ENCODE measurements at regions not wholly inside any gene's neighbourhood (a gene's known extent, or its start where the extent isn't known, plus 50 kb on each side); places are given as distances from the start of the nearest gene placed in this dataset.

GRCh38 chr11:103624708-103625623, 411.5 kb upstream of the DDI1 start:
- DNase-seq (ENCODE audit: low spot score), result no peak

GRCh38 chr11:103625624-103625965, 410.8 kb upstream of the DDI1 start:
- no peak for DNase-seq (ENCODE audit: low spot score)

- DNase-seq (ENCODE audit: low spot score), result no peak
Observed at GRCh38 chr11:103628121-103628520, 408.3 kb upstream of the DDI1 start.

- DNase-seq (ENCODE audit: low spot score), result no peak
Observed at GRCh38 chr11:103631841-103632240, 404.6 kb upstream of the DDI1 start.

- DNase-seq (ENCODE audit: low spot score), result no peak
Observed at GRCh38 chr11:103633068-103633788, 403.2 kb upstream of the DDI1 start.

- DNase-seq (ENCODE audit: low spot score), result no peak
Observed at GRCh38 chr11:103633819-103634590, 402.4 kb upstream of the DDI1 start.

- DNase-seq (ENCODE audit: low spot score), result no peak
Observed at GRCh38 chr11:103636232-103636631, 400.2 kb upstream of the DDI1 start.

GRCh38 chr11:103637295-103637694, 399.1 kb upstream of the DDI1 start:
- DNase-seq (ENCODE audit: low spot score), result no peak

- no peak for DNase-seq (ENCODE audit: low spot score)
Observed at GRCh38 chr11:103637831-103638230, 398.6 kb upstream of the DDI1 start.

GRCh38 chr11:103644676-103645075, 391.8 kb upstream of the DDI1 start:
- DNase-seq (ENCODE audit: low spot score), result no peak

GRCh38 chr11:103648054-103648453, 388.4 kb upstream of the DDI1 start:
- no peak for DNase-seq (ENCODE audit: low spot score)

GRCh38 chr11:103648670-103649400, 387.6 kb upstream of the DDI1 start:
- DNase-seq (ENCODE audit: low spot score), result no peak

GRCh38 chr11:103649401-103649895, 387.0 kb upstream of the DDI1 start:
- no peak for DNase-seq (ENCODE audit: low spot score)

- DNase-seq (ENCODE audit: low spot score), result no peak
Observed at GRCh38 chr11:103650330-103650729, 386.1 kb upstream of the DDI1 start.

GRCh38 chr11:103651341-103651998, 385.0 kb upstream of the DDI1 start:
- no peak for DNase-seq (ENCODE audit: low spot score)

- no peak for DNase-seq (ENCODE audit: low spot score)
Observed at GRCh38 chr11:103652013-103652412, 384.4 kb upstream of the DDI1 start.

- DNase-seq (ENCODE audit: low spot score), result no peak
Observed at GRCh38 chr11:103656382-103656781, 380.1 kb upstream of the DDI1 start.

GRCh38 chr11:103659206-103659618, 377.2 kb upstream of the DDI1 start:
- no peak for DNase-seq (ENCODE audit: low spot score)

GRCh38 chr11:103659743-103660142, 376.7 kb upstream of the DDI1 start:
- no peak for DNase-seq (ENCODE audit: low spot score)

- no peak for DNase-seq (ENCODE audit: low spot score)
Observed at GRCh38 chr11:103661185-103661584, 375.3 kb upstream of the DDI1 start.

GRCh38 chr11:103661991-103662390, 374.4 kb upstream of the DDI1 start:
- no peak for DNase-seq (ENCODE audit: low spot score)

Measured in left forelimb (tissue), 1 donor.